Stimulated activated CD8-positive, alpha-beta memory T cell treated with anti-CD3 and anti-CD28 coated beads, Interleukin-4, amount 100 ng/mL, for 48 hours (primary cell): ENCODE measurements at regions not wholly inside any gene's neighbourhood (a gene's known extent, or its start where the extent isn't known, plus 50 kb on each side); places are given as distances from the start of the nearest gene placed in this dataset.

Experiments
- DNase-seq: peaks from one replicate; pipeline ENCODE4 v3.0.0-alpha.2; 2020

DNA sequence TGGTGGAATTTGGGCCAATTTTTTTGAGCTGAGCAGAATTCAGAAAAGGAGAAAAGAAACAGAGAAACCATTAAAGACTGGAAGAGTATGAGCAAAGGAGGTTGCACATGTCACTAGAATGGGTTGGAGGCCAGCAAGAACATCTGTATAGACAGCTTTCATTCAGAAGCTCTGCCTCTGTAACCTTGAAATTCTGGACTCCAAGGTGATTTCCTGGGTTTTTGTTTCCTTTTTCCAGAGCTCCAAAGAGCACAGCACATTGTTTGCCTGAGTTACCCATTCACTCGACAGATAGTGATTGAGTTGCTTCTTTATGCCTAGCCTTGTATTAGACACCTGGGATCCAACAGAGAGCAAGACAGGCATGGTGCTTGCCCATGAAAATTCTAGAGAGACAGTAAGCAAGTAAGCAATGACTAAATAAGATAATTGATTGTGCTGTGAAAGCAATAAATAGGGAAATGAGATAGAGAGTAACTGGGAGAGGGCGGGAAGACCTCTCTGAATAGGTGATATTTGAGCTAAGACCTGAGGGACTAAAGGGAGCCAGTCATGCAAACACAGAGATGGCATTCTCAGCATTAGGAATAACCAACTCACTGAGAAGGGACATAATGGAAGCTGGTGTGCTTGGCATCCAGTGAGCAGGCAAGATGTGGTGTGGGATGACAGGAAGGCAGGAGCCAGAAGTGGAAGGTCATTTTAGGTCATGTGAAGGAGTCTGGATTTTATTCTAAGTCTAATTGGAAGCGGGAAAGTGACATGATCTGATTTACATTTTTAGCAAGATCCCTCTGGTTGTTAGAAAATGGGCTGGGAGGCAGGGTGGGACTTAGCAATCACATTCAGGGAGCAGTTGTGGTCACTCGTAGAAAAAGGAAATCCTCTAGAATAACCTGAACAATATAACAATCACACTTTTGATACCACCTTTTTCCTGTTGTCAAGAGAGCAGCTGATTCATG, 197.5 kb downstream of the HS3ST3A1 start:
- DNase-seq: no peak

DNA sequence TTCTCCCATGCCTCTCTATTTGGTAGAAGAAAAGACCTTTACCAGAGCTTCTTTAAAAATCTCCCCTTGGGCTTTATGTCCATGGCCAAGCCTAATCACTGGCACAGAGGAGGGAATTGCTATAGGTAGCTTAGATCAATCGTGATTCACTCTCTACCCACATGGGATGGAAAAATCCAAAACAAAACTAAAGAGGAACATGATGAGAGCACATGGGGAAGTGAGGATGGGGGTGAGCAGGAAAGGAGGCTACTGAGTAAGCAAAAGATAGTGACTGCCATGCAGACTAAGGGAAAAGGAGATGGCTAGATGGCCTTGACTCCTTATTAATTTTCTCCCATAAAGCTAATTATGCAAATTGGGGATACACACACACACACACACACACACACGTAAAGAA, 201.2 kb downstream of the HS3ST3A1 start:
- DNase-seq: no peak

DNA sequence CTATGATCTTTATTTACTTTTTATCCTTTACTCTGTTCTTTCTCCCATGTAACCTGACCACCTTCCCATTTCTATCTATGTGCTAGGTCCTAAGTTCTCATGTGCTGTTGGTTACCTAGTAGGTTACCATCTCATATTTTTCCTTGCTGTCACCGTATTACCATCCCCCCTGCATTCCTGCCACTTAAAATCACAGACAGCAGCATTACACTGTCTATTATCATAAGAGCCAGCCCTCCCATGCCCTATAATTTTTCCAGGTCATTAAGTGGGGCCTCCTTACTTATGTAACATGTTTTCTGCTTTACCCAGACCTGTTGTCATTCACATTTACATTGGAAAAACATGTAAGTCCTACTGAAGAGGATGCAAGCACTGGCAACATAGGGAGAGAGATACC, 202.9 kb downstream of the HS3ST3A1 start:
- DNase-seq: no peak

DNA sequence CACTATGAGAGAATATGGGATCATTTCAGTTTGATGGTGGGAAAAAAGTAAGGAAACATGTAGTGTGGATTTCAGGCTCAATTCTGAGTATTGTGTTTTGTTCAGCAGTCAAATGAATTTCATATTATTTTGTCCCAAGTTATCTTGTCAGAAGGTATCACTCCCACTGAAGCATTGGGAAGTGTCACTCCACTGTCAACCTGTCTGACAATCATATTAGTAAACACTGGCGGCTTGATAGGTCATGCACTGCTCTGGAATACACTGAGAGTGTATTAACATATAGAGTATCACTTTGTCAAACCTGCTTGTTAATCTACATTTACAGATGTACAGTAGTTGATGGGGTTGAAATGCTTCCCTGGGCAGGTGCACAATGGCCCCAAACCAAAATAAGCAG, 203.6 kb downstream of the HS3ST3A1 start:
- DNase-seq: no peak

DNA sequence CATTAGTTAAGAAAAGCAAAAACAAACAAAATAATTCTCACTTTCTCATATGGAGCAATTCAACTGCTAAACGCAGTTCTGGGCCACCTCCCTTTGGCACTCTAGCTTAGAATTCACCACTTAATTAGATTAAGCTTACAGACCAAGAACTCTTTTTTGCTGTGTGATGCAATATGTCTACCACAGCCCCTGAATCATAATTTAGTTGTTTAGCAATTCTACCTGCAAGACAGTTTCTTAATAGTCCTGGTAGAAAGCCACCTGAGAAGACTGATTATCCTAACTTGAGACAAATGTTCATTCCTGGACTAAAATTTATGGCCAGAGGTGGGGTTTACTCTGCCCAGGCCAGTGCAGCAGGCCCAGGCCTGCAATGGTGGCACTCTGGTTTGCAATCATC, 205.9 kb downstream of the HS3ST3A1 start:
- DNase-seq: no peak

DNA sequence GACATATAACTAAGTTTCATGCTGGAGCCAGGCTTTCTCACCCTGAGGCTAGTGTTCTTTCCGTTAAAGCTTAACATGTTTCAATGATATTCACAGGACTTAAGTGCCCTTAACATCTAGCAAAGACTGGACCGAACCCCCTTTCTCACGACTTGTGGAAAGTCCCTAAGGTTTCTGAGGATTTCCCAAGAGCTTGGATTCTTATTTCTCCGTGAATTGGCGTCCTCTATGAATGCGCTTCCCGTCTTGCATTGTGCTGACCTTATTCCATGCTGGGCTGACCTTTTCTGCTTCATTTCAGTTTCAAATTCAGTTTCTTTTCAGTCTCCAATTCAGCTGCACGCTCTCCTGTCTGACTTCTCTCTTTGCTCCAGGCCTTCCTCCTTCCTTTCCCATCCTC, 206.4 kb downstream of the HS3ST3A1 start:
- no peak for DNase-seq

DNA sequence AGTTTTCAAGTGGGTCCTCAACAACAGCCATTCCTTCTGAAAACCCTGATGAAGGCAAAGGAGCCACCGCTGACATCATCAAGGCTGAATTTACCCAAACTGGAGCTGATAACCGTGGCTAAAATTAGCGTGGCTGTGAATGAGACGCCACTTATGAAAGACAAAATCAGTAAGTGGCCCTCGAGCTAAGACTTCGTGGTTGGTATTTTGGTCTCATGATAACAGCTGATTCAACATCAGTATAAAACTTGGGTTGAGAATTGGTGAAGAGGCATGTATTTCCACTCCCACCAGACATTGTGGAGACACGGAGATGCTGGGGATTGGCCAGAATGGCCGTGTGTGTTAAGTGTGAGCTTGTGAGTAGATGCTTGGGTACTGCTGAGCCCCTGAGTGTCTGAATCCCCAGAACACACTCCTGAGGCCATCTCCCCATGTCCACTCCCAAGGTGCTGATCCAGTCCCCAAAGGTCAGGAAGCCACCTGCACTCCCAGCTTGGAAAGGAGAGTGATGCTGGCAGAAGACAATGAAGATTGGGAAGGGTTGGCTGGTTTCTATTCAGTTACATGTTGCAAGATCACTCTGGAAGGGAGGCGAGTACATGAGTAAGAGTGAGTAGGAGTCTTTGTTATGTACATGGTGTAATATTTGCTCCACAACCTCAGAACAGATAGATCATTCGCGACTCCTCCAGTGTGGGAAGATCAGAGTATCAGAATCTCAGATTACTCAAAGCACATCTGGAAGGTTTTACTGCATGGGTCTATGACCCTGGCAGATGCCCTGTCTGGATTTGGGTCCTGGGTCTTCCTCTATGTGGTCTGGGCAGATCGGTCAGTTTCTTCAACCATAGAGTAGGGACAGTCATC, 207.7 kb downstream of the HS3ST3A1 start:
- DNase-seq: no peak

DNA sequence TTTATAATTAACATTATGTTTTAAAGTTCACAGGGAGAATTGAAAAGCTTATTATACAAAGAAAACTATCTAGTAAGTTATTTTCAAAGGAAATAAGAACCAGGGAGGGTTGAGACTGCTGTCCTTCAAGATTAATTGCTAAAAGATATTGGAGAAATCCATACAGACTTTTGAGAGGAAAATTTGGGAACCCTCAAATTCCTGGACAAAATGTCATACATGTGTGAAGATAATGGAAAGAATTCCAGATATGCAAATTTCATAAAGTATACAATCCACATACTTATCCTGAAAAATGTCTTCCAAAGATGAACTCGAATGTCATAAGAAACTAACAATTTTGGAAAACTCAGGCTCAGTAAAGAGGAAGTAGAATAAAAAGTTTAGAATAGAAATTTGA, 213.8 kb downstream of the HS3ST3A1 start:
- DNase-seq: no peak

DNA sequence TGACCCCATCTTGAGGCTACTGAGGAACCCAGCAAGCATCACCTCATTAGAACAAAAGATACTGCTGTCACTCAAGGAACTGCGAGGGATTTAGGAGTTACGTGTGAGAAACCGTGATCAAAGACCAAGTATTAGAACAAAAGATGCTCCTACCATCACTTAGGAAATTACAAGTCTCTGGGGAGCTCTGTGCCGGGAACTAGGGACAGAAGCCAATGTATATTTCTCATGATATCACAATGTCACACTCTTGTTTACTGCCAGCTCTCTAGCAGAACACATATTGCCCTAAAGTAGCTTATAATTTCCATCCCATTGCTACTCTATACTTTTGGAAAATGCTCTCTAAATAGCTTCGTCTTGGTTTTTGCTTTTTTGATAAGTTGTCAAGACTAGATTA, 214.5 kb downstream of the HS3ST3A1 start:
- no peak for DNase-seq

DNA sequence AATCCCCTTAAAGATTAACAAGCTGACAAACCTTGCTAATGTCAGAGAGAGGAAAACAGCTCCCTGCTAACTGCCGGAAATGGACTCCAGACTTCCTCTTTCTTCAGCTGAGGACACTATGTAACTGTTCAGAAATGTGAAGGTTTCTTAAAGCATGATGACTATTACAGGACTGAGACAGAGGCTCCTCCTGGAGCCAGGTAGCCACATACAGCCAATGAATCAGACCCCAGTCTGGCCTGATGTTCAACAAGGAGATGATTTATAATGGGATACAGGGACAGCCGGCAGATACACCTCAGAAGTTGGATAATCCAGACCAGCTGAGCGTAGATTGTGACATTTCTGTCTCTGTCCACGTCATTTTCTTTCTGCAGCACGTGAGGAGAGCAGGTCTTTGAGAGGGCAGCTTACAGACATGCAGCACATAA, 216.2 kb downstream of the HS3ST3A1 start:
- no peak for DNase-seq

DNA sequence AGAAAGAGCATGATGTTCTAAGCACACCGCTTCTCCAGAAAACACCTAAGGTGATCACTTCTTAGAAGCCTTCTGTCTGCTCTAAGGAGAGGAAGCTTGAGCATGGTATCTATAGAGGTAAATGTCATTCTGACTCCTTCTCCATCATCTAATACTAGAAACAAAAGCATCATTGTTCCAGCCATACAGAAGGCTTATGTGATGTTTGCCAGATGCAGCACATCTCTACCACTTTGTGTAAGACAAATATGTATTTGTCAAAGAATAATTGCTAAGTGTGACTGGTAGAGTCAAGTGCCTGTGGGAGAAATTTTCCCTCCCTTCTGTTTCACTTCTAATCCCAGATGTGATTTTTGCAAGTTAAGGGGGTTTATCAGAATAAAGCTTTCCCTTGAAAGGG, 217.1 kb downstream of the HS3ST3A1 start:
- DNase-seq: no peak

DNA sequence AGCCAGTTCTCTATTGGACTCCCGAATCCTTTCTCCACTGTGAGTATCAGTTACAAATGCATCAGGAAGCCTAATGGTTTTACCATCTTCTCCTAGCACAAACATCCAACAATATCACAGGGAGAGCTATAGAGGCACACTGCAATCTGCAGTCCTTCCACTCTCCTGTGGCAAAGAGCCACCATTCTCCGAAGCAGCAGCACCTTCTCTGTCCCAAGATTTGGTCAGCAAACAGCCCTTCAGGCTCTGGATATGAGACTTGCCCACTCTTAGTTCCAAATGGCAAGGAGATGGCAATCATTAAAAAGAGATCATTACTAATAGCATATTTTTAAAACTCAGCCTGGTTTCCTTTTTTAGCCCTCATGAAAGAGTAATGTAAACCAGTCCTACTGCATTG, 223.4 kb downstream of the HS3ST3A1 start:
- no peak for DNase-seq

DNA sequence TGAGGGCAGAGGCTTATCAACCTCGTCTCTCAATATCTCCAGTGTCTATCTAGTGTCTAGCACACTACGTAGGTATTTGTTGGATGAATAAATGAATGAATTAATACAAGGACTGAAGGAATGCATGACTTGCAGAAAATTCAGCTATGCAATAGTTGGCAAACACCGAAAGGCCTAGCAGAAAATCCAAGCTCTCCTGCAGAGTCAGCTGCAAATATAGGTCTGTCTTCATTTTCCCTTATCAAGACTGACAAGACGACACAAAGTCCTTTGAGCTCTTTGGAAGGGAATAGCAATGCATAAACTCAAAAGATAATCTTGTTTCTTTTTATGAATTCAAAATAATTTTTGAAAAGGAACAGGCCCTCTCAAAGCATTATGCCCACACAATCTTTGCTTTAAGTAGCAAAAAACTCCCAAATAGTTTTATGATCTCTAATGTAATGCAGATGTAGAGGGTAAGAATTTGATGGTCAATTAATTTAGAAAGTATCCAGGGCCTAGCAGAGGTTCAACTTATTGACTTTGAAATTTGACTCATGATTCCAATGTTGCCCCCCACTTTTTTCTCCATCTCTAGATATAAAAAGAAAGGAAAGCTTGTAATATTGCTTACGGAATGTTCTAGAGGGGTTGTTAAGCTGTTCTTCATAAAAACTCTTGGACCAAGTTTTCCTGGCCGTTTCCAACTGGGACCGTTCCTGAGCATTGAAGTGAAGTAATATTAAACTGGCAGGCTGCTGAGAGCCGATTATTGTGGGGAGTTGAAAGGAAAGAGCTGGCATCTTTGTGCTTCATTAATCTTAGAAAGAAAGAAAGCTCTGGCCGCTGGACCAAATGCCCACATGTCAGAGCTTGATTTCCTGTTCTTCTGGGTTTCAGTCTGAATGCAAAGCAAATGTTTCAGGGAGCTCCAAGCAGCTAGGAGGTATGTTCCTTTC, 227.3 kb downstream of the HS3ST3A1 start:
- DNase-seq: no peak

DNA sequence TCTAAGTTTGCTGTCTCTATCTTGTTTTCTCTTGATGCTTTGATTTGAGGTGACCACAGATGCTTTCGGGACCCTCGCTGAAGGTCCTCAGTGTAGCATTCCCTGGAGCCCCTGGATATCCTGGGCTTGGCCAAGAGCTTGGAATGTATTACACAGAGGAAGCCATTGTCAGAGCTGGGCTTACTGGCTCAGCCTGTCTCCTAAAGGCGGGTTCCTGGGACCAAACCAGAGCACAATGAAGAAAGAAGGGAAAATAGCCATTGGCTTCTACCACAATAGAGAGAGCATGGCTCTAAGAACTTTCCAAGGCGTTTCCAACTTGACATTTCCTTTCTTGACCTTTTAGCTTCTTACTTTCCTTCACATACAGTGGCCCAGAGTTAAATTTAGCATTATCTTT, 229.3 kb downstream of the HS3ST3A1 start:
- DNase-seq: no peak

DNA sequence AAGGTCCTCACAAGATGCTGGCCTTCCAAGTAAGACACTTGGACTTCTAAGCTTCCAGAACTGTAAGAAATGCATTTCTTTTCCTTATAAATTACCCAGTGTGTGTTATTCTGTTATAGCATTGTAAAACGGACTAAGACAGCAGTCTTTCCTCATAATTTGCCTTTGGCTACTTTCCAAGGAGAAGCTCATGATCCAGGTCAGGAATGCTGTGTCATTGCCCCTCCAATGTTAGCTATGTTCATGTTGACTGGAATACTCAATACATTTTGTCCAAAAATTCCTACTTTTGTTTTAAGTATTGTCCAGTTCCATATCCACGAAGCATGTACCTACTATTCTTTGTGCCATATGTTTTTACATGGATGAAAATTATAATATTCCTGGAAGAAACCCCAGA, 234.6 kb downstream of the HS3ST3A1 start:
- DNase-seq: no peak

DNA sequence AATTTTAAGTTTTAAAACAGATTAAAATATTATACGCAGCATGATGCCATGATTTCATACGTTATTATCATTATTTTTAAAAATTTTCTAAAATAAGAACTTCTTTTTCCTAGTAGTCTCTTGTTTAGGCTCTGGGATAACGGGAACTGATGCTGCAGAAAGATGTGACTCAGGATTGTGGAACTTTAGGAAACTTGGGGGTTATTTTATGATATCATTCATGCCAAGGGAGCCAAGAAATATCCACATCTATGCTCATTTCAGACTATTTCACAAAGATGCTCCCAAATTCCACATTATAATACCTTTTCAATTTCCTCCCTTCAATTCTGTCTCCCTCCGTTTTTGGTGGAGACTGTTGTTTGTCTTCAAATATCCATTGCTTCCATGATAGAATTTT, 236.4 kb downstream of the HS3ST3A1 start:
- no peak for DNase-seq

DNA sequence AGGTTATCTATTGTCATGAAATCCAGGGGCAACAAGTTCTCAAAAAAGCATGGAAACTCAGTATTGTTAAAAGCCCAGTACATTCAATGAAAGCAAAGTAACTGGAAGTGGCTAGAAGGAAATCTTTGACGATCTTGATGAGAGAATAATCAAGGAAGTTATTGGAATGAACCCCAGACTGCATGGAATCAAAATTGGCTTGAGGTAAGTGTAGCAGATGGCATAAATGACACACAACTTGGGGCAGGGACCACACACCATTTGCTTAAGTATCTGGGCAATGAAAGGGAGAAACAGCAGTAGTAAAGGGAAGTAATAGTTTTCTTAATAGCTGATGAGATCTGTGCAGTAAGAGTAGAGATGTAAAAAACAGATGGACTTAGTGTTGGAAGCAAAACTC, 238.0 kb downstream of the HS3ST3A1 start:
- DNase-seq: no peak

DNA sequence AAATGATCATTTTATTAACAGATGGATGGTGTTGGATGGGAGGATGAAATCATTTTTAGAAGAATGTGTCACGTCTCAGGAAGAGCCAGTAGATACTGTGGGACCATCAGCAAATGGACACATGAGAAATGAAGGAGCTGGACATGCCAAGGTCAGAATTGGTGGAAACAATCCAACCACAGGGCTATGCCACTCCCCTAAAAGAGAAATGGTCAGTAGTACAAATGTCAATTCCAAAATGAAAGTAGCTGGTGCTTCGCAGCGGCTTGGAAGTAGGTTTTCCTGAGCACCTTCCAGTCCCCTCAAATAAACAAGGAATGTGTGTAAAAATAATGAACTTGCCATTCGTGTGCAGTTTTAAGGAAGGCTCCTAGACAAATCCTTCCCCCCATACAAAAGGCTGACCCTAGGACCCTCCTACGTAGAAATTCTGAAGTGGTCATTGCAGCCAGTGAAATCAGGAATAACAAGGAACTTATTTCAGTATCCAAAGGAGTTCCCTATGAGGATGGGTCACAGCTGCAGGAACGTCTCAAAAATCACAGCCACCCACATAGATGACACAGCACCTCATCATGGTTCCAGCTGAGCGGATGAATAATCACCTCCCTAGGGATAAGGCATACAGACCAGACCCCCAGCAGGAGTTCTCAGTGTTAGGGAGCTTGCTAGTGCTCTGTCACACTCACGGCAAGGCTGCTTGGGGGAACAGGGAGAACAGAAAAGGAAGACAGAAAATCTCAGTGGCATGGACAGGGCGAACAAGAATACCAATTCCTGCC, 239.2 kb downstream of the HS3ST3A1 start:
- DNase-seq: no peak

DNA sequence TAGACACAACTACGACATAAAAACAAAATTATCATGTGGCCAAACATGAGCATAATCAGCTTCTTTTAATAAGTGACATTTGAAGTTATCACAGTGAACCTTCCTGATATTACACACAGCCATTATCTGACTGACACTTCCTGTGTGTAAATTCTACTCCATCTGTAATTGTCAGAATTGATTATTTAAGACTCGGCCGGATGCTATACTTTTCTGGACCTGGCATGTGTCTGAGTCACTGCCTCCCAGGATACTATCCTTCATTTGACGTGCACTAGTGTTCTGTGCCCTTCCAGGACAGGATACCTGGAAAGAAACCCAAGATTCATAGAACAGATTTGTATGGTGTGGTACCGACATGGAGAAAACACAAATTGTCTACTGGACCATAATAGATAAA, 242.0 kb downstream of the HS3ST3A1 start:
- DNase-seq: no peak

DNA sequence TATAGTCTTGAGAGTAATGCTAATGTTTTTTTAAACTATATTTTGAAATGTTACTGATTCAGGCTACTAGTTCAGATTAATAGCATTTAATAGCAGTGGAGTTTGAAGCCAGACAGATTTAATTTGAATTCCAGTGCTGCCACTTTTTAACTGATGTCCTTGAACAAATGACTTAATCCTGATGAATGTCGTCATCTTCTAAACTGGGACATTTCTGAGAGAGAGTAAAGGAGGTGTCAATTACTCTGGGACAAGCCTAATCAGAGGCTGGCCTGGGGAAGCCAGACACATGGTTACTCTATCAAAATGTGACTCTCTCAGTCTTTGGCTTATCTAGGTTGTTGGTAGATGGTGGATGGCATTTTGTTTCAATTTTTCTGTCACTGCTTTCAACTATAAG, 246.7 kb downstream of the HS3ST3A1 start:
- no peak for DNase-seq

DNA sequence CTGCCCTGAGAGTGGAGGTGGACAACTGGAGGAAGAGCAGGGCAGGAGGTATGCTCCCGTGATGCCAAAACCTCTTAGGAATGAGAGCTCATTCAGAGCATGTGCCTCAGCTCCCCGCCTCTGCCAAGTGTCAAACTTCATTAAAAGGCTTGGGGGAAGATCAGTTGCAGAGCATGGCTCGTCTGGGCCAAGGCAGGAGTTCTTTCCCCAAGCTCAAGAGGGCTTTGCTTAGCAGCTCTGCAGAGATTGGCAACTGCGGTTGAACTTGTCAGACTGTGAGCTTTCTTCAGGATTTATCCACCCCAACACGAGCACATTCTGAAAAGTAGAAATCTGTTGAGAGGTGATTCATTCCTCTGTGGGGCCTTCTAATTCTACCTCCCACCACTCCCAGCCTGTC, 248.1 kb downstream of the HS3ST3A1 start:
- no peak for DNase-seq
